NCI-H1092 treated with DMSO at 0.1 percent for 48 hours (cell line): ENCODE measurements at regions not wholly inside any gene's neighbourhood (a gene's known extent, or its start where the extent isn't known, plus 50 kb on each side); places are given as distances from the start of the nearest gene placed in this dataset.
A peak's percentile ranks its signal among the peaks of the same experiment; 100 is the strongest.

Experiments used
- DNase-seq: peaks from one replicate; lab custom pipeline; 2025; lab: John Stamatoyannopoulos, UW

DNA sequence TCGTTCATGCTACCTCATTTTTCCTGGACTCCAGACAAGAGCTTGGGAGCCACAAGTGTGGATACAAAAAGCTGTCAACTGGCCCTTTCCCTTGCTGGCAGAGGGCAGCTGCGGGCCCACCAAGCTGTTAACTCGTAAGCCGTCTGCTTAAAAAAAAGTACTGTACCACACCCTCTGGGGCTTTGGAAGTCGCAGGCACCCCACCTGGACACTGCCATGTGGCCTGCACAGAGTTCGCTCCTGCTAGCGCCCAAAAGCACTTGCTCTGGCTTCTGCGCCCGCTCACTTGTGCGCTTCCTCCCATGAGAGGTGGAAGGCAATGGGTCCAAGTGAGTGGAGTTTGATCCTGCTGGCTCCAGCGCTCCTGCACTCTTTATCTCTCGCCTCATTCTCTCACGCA lies 476.4 kb upstream of the FSTL5 start:
- no peak for DNase-seq

DNA sequence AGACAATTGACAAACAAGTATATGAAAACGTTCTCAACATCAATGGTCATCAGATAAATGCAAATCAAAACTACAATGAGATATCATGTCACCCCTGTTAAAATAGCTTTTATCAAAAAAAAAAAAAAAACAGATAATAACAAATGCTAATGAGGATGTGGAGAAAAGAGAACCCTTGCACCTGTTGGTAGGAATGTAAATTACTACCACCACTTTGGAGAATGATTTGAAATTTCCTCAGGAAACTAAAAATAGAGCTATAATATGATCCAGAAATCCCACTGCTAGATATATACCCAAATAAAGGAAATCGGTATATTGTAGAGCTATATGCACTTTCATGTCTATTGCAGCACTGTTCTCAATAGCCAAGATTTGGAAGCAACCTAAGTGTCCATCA lies 470.6 kb upstream of the FSTL5 start:
- no peak for DNase-seq

DNA sequence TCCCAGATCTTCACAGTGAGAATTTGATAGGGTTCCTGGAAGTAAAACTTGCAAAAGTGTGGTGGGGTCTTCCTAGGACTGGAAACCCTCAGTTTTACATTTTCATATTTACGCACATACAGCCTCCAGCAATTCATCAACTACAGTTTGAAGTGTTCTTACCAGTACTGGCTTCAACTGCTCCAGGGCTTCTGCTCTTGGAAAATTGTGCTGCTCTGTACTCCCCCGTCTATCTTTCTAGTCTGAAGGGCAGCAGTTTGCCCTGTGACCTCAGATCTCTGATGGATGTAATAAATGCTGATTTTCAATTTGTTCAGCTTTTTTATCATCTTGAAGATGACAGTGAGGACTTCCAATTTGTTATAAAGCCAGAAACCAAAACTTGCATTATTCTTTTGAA lies 458.9 kb upstream of the FSTL5 start:
- DNase-seq, result no peak

DNA sequence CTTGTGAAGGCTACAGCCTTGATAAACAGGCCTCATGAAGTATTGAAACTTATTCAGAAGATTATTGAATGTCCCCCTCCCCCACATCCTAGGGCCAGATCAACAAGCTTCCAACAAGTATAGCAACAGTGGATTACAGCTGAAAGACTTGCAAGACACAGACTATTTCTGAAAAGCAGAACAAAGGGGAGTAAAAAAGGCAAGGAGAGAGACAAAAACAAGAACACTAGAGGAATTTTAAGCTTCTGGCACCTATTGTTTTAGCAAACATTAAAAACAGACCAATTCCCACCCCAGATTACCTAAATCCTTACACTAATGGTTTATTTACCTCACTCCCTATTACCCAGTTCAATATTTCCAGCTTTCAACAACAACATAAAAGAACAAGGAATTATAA lies 446.3 kb upstream of the FSTL5 start:
- no peak for DNase-seq

DNA sequence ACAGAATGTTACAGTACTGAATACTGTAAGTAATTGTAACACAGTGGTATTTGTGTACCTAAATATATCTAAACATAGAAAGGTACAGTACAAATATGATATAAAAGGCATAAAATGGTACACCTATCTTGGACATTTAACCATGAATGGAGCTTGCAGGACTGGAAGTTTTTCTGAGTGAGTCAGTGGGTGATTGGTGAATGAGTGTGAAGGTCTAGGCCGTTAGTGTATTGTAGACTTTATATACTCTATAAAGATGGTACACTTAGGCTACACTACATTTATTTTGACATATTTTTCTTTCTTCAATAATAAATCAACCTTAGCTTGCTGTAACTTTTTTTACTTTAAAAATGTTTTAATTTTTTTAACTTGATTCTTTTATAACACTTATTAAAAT lies 422.5 kb upstream of the FSTL5 start:
- DNase-seq, result no peak

DNA sequence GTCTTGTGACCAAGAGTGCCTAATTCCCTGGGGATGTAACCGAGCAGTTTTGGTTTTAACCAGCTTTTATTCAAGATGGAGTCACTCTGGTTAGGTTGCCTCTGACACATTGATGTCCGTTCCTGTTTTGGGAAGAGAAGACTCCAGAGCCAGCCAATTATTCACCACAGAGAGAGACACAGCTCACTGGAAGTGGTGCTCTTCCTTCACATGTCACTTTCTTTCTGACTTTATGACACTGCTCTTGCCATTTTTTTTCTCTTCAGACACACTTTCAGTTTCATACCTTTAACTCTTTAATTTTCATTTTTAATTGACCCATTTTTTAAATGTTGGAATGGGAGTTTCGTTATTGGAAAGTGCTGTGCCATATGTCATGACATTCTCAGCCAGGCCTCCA lies 418.4 kb upstream of the FSTL5 start:
- DNase-seq, result no peak

DNA sequence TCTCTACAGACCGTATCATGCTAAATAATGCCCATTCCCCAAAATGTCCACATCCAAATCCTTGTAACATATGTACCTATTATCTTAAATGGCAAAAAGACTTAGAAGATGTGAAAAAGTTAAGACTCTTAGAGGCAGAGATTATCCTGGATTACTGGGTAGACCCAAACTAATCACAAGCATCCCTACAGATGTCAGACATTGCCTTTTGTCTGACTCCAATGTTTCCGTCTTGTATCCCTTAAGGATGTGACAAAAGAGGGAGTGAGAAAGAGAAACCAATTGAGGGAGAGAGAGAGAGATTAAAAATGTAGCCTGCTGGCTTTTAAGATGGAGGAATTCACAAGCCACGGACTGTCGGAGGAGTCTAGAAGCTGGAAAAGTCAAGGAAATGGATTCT lies 401.9 kb upstream of the FSTL5 start:
- DNase-seq, result no peak

DNA sequence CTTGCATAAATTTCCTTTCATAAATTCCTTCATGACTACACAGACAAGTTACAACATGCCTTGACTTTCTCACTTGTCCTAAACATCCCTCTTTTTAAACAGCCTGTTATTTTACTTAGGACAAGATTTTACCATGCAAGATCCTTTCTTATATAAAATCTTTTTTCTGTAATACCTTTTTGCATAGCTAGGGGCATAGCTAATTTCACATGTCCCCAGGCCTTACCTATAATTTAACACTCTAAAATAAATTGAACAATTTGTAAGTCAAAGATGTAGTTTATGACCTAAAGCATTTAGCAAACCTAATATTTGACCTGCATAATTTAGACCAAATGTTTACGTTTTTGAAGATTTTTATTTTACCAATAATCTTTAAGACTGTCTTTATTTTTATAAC lies 396.3 kb upstream of the FSTL5 start:
- DNase-seq, result no peak

DNA sequence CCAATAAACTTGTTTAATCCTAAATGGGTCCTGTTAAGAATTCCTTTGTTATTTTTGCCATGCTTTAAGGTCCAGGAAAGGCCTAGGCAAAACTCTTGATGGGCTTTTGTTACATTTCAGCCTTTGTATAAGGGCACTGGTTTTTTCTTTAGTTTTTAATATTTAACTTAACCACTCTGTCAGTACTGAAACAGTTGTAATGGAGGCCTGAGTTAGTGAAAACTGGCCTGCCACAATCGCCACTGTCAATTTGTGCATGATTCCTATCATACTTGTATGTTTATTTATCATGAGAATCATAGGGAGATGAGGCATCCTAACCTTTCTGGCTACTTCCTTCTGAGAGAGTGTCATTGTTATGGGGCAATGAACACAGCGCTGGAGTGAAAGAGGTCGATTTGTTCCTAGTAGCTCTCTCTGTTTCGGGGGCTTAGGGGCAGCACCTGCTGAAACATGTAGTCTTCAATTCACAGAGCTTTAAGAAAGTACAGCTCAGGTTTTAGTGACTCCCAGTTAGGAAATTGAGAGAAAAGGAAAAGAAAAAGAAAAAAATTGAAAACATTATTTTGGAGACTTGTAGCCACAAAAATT lies 393.8 kb upstream of the FSTL5 start:
- DNase-seq, result no peak

DNA sequence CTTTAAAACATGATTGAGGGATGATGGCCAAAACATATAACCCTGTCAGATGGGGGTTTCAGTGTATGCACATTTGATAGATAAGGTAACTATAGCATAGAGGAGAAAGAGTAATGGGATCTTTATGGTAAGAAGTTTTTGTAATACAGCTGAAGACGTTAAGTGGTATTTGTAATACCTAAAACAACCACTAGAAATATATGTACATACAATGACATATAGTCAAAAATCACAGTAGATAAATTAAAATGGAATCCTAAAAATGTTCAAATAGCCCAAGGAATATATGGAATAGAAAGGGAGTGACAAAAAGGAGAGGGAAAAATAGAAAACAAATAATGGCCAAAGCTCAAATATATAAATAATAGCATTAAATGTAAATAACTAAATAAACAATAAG lies 371.3 kb upstream of the FSTL5 start:
- DNase-seq, result no peak

DNA sequence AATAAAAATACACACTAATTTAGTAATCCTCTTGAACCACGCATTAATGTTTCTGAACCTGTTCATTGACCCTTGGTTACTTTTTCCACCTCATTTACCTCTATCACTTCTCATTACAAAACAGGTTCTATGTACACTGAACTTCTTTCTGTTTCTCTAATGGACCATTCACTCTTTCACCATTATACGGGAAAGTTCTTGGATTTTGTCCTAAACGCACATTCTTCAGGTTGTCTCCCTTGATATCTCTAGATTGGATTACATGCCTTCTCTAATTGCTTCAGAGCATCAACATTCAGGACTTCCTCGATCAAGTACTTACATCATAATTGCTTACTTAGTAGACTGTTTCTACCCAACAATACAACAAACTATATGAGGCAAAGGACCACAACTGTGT lies 359.4 kb upstream of the FSTL5 start:
- DNase-seq, result no peak

DNA sequence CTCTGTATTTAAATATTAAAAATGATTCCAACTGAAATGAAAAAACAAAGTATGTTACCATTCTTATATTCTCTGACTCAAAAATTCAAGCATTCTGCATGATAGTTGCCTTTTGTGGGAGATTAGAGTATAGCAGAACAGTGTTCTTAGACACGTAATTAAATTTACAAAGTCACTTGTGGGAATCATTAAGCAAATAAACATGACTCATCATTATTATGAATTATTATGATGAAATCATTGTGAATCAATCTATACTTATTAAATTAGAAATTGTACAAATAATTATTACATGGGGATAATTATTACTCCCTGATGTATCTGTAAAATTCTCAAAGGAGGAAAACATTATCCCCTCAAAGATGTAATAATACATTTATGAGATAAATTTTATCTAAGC lies 358.9 kb upstream of the FSTL5 start:
- no peak for DNase-seq

DNA sequence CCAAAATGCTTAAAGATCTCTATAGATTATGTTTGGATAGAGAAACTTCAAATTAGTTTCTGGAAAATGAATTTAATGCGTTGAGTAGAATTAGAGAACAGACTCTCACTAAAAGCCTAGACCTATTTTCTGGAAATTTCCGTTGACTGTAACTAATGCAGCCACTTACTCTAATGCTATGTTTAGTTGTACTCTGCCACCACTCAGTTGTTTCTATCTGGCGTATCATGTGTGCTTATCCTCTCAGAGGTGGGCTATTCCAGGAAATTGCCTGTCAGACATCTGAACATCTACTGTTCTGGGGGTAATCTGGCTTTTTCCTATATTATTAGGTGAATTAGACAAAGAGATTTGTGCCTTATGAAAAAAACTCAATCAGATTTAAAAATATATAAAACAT lies 347.1 kb upstream of the FSTL5 start:
- DNase-seq, result no peak

DNA sequence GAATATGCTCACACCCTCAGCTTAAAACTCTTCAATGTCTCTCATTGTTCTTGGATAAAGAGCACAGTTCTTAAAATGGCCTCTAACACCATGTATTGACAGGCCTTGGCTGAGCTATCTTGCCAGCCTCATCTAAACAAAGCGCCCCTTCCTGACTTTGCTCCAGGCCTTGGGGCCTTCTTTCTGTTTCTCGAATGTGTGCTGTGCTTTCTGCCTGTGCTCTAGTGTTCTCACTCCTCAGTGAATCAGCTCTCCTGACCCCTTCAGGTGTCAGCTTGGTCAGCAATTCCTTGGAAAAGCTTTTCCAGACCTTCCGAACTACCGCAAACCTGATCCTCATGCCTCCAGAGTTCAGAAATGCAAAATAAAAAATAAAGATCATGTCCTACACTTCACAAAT lies 346.3 kb upstream of the FSTL5 start:
- DNase-seq, result no peak

DNA sequence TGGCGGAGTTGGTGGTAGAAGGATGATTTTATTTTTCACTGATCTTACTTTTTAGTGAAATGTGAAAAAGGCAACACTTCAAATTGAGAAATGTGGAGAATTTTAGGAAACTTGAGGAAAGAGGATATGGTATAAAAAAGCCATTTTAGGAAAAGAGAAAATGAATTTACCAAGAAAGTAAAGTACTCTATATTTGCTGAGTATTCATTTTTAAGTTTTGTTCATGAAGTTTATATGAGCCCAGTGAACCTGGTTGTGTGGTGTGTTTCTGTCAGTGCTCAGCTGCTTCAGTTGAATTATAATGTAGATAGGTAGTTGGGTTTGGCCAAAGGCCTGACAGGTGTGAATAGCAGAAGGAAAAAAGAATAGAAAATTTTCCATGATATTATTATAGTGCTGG lies 345.5 kb upstream of the FSTL5 start:
- no peak for DNase-seq

DNA sequence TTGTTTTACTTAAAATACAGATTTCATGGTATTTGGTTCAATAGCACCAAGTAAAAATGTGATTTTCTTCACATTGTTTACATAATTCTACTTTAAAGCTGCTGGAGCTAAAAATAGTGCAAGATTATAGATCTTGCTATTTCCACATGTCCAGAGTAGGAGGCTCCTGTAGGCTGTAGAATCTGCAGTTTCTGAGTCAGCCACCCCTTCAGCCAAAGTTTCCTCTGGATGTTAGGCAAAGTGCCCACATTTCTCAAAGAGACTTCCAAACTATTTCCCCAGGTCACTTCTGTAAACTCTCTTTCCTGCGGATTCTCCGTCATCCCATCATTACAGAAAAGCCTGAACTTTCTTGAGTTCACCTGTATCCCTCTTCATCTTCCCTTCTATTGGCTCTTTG lies 342.5 kb upstream of the FSTL5 start:
- no peak for DNase-seq

DNA sequence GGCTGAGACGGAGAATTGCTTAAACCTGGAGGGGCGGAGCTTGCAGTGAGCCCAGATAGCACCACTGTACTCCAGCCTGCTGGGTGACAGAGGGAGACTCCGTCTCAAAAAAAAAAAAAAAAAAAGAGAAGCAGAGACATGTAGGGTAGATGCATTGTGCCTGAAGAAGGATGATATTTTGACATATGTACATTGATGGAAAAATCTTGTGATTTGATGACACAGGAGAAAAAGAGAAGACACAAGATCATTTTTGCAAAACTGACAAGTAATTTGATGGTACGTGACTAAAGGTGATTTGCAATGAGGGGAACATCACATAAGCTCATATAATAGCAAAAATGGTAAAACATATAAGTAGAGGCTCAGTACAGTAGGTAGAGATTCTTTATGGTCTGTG lies 340.1 kb upstream of the FSTL5 start:
- DNase-seq, result no peak

DNA sequence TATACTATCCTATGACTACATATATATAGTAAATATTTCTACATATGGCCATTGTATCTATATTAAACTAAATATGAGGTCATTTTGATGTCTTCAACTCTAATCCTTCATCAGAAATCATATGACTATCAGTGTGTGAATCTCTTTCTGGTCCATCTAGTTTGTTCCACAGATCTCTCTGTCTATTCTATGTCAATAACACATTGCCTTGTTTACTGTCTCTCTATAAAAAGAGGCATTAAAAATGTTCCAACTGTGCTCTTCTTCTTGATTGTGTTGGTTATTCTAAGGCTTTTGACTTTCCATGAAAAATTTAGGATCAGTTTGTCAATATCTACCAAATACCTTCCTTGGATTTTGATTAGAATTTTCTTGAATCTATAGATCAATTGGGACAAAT lies 338.3 kb upstream of the FSTL5 start:
- DNase-seq, result no peak

DNA sequence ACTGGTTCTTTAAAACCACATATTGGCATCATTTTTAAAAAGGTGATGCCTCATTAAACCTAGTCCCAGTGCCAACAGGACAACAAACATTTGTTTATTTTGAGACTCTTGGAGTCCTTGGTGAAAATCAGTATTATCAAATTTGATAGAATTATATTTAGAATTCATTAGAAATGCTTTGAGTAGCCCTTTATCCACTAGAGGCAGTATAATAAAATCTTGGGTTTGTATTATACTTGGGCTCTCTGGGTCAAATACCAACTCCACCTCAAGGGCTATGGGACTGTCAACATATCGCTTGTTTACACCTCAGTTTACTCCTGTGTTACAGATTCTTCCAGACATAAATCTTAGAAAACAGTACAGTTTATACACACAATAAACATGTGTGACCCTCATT lies 335.7 kb upstream of the FSTL5 start:
- DNase-seq, result no peak

DNA sequence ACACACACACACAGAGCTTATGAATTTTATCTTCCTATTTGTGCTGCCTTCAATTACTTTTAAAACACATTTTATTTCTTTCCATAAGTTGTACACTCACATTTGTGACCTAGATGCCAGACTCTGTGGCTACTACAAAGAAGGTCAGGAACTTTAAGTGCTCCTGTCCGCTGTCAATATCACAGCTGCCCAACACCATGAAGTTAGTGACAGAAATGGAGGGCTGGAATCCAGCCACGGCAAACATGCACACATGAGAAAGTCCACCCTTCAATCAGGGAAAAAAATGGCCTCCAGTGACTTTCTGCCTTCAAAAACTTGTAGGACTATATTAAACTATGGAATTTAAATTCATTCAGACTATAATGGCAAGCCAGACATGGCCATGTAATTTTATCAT lies 334.4 kb upstream of the FSTL5 start:
- DNase-seq, result no peak

DNA sequence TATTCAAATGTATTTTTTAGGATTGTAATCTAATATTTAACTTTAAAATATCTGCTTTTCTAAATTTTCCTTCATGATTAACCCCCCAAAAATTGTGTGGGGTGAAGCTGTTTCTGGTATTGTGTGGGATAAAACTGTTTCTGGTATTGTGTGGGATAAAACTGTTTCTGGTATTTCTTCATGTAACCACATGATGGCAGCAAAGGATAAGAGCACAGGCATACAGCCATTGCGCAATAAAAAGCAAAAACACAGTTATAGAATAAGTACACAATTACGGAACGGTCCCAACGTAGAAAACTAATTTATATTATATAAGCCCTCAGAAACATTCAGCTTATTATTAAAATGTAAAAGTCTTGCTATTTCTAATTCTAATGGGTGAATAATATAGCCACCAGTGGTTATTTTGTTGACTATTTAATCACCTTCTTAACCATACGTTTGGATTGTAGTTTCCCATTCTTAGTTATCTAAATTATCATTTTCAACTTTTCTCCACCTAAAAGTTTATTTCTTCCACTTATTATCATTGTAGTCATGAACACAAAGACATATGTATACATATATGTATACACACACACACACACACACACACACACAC lies 333.9 kb upstream of the FSTL5 start:
- DNase-seq, result peak; percentile 38

DNA sequence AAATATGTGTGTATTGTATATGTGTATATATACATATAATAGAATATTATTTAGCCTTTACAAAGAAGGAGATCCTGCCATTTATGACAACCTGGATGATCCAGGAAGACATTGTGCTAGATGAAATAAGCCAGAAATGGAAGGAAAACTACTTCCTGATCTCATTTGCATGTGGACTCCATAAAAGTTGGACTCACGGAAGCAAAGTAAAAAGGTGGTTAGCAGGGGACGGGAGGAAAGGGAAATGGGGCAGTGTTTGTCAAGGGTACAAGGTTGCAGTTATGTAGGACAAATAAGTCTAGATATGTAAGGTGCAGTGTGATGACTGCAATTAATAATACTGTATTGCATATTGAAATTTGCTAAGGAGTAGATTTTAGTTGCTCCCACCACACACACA lies 331.1 kb upstream of the FSTL5 start:
- DNase-seq, result no peak

DNA sequence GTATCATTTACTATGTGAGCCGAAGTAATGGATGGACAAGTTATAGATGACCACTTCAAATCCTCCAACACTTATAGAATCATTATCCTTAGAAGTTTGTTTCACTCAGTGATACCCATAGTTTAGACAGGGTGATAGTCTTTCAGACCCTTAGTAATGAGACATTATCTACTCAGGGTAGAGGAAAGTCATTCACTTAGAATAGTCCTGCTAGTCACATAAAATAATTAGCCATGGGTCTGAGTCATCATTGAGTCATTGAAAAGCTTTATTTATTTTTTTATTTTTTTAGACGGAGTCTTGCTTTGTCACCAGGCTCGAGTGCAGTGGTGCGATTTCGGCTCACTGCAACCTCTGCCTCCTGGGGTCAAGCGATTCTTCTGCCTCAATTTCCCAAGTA lies 321.7 kb upstream of the FSTL5 start:
- DNase-seq, result no peak

DNA sequence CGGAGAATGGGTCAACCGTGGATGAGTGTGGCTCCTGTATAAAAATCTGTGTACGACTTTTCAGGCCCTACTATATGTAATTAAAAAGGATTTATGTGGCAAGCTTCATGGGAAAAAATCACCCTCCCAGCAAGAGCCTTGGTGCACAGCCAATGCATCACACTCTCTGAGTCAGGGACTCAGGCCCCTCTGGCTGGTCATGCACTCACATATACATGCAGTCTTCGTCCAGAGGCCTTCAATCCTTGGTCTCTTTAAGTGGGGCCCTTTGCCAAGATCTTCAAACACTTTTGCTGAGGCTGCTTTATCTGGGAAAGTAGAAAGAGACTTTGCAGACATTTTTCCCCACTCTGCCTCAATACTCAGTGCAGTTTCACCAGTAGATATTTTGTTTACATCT lies 311.4 kb upstream of the FSTL5 start:
- no peak for DNase-seq

DNA sequence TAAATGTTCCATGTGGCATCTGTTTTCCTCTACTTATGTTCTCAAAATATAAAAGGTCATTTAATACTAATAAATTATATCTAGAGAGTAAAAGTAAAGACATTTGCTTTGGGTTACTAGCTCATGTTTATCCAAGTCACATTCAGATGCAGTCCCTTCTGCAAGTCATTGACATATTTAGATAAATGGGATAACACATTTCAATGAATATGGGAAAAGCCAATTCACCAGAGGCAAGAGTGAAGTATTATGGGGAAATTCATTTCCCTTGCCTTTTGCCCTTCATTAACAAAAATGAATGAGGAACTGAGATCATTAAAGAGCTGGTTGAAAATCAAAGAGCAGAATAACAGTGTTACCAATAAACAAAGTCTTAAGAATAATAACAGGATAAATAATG lies 306.2 kb upstream of the FSTL5 start:
- no peak for DNase-seq
